PC-9 (cell line): ENCODE measurements at regions not wholly inside any gene's neighbourhood (a gene's known extent, or its start where the extent isn't known, plus 50 kb on each side); places are given as distances from the start of the nearest gene placed in this dataset.

Experiments used
- EZH2 ChIP-seq: fragments of 200-600 bp; sonication (generic); IDR thresholded peaks from 2 replicates; pipeline ENCODE4 v1.8.0; 2017; ENCODE audit warnings: antibody characterized with exemption, low read depth
- TF ChIP-seq, protein P1 (sequence below): fragments of 200-600 bp; sonication (generic); conservative IDR thresholded peaks from 2 replicates; pipeline ENCODE4 v1.6.1; 2017; ENCODE audit warnings: mixed run types, antibody characterized with exemption, mild to moderate bottlenecking, moderate library complexity

DNA sequence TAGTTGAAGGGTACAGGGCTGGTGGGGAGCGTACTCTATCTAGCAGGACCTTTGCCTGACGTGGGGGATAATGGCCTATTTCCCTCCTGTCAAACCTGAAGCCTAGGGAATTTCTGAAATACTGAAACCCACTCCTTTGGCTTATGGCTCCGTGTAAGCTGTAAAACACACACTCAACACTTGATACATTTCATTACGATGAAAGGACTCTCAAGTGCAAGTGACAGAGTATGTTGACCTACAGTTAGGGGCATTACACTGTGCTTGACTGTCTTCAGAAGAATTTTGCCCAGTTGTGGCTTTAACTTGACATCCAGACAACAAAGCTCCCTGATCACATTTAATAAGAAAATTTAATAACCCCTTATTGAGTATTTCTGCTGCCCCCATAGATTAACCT, 194.3 kb downstream of the BAMBI start:
- TF ChIP-seq, protein P1, sequence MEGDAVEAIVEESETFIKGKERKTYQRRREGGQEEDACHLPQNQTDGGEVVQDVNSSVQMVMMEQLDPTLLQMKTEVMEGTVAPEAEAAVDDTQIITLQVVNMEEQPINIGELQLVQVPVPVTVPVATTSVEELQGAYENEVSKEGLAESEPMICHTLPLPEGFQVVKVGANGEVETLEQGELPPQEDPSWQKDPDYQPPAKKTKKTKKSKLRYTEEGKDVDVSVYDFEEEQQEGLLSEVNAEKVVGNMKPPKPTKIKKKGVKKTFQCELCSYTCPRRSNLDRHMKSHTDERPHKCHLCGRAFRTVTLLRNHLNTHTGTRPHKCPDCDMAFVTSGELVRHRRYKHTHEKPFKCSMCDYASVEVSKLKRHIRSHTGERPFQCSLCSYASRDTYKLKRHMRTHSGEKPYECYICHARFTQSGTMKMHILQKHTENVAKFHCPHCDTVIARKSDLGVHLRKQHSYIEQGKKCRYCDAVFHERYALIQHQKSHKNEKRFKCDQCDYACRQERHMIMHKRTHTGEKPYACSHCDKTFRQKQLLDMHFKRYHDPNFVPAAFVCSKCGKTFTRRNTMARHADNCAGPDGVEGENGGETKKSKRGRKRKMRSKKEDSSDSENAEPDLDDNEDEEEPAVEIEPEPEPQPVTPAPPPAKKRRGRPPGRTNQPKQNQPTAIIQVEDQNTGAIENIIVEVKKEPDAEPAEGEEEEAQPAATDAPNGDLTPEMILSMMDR: no peak
- no peak for TF ChIP-seq EZH2
